K562 (cell line): ENCODE measurements at regions not wholly inside any gene's neighbourhood (a gene's known extent, or its start where the extent isn't known, plus 50 kb on each side); places are given as distances from the start of the nearest gene placed in this dataset.

Source experiments
- CBX5 ChIP-seq: IDR thresholded peaks from 2 replicates; pipeline ENCODE4 v1.6.1; 2014; ENCODE audit warnings: low read depth, borderline replicate concordance
- CTCF ChIP-seq, 3 experiments: IDR thresholded peaks in 2 of 3; conservative IDR thresholded peaks in 1 of 3; 2 replicates each; pipeline ENCODE4 v1.5.1; 2011 to 2012; ENCODE audit warnings: low read length in 3 of 3, mild to moderate bottlenecking in 3 of 3, control low read depth in 2 of 3, improper control_type of control experiment in 1 of 3, inconsistent platforms in 1 of 3, low read depth in 1 of 3, mixed read lengths in 1 of 3, moderate library complexity in 1 of 3; ENCODE audit not compliant: insufficient read depth in 2 of 3
- RBM39 ChIP-seq: fragments of 200-400 bp; formaldehyde crosslinking; optimal IDR thresholded peaks from 2 replicates; pipeline ENCODE3; 2018; ENCODE audit warnings: low read depth, low read length
- TCF7L2 ChIP-seq: fragments of 150-350 bp; IDR thresholded peaks from 2 replicates; pipeline ENCODE4 v1.6.1; 2016; ENCODE audit warnings: low read depth, mild to moderate bottlenecking, low read length, moderate library complexity
- ZBTB49 ChIP-seq: sonication (generic); formaldehyde crosslinking; IDR thresholded peaks from 2 replicates; pipeline ENCODE4 v1.8.0; 2022; ENCODE audit warnings: missing genetic modification reagents, mild to moderate bottlenecking, borderline replicate concordance
- TF ChIP-seq, protein P1 (sequence below), 2 experiments: fragments of 450-650 bp in 1 of 2; sonication (generic) in 1 of 2; formaldehyde crosslinking in 1 of 2; IDR thresholded peaks in 1 of 2; conservative IDR thresholded peaks in 1 of 2; 2 replicates each; pipeline versions ENCODE4 v1.6.1 to v1.8.1; 2016 to 2023; ENCODE audit warnings: mild to moderate bottlenecking in 2 of 2, moderate library complexity in 2 of 2, inconsistent platforms in 1 of 2, missing genetic modification reagents in 1 of 2

DNA sequence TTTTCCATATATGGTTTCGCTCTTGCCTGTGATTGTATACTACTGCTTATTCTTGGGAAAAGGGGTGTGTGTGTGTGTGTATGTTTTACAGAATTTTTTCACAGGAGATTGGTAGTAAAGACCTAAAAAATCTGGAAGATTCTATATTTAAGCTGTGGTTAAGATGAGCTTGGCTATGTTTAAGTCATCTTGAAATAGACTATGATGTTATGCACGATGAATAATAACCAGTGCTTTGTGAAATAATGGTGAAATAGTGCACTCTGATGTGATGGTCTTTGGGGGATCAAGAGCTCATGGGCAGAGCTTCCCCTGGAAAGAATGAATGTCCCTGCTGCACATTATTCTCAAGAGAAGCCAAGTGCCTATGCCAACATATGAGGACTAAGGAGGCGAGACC, 301.0 kb downstream of the ACTL7B start:
- TF ChIP-seq RBM39 (no peak), CTCF (IDR thresholded peaks at IDR 0.05 in 2 of 3, conservative IDR thresholded peaks at IDR 0.05 in 1 of 3; ENCODE audit: insufficient read depth in 2 of 3, low read depth in 1 of 3, low read length in 3 of 3) (no peak), CBX5 (no peak), ZBTB49 (CRISPR knock-in tag) (no peak), TCF7L2 (no peak)
- TF ChIP-seq, protein P1, sequence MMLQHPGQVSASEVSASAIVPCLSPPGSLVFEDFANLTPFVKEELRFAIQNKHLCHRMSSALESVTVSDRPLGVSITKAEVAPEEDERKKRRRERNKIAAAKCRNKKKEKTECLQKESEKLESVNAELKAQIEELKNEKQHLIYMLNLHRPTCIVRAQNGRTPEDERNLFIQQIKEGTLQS (IDR thresholded peaks at IDR 0.05): no peak
- TF ChIP-seq, protein P1 (CRISPR knock-in tag; conservative IDR thresholded peaks at IDR 0.05): no peak
